GM21526 (cell line): ENCODE measurements at regions not wholly inside any gene's neighbourhood (a gene's known extent, or its start where the extent isn't known, plus 50 kb on each side); places are given as distances from the start of the nearest gene placed in this dataset.

ENCODE experiments used
- ATAC-seq: cut with Tn5 transposase; IDR thresholded peaks from one replicate; pipeline ENCODE4 v1.9.1; 2021; ENCODE audit warnings: moderate library complexity; ENCODE audit not compliant: unreplicated experiment, low FRiP score

DNA sequence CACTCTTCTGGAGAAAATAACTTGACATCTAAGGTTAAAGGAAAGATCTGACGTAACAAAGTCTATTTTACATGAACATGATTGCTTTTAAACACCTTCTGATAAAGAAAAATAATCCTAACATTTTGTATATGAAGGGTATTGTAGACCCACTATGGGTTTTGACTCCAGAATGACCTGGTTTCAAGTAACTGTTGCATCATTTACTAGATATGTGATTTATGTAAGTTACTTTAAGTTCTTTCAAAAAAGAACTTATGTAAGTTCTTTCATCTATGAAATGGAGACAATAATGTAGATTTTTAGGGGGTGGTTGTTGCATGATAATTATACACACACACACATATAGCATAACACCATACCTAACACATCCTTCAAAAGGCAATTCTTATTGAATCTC, 147.6 kb upstream of the MIR17HG start:
- no peak for ATAC-seq

DNA sequence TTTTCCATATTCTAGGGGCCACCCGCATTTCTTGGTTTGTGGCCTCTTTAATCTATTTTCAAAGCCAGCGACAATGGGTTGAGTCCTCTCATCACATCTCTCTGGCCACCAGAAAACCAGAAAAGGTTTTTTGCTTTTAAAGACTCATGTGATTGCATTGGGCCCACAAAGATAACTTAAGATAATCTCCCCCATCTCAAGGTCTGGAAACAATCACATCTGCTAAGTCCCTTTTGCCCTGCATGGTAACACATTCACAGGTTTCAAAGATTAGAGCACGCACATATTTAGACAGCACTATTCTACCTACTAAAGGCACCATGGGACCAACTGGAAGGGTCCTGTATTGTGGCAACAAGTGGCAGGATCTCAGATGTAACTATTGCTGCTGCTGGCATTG, 147.0 kb upstream of the MIR17HG start:
- ATAC-seq = no peak

DNA sequence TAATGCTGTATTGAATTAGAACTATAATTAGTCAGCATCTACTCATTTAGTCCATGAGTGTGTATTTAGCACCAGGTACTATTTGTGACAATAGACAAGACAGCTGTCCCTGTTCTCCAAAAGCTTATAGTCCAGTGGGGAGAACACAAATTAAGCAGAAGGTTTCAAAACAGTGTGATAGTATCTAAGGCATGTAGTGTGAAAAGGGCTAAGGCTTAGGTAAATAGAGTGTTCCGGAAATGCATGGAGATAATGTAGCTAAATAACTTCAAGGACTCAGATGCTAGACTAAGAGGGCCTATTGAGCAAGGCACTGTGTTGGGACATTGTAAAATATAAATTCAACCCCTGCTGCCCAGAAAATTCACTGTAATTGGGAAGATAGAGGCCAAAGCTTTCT, 144.1 kb upstream of the MIR17HG start:
- no peak for ATAC-seq

DNA sequence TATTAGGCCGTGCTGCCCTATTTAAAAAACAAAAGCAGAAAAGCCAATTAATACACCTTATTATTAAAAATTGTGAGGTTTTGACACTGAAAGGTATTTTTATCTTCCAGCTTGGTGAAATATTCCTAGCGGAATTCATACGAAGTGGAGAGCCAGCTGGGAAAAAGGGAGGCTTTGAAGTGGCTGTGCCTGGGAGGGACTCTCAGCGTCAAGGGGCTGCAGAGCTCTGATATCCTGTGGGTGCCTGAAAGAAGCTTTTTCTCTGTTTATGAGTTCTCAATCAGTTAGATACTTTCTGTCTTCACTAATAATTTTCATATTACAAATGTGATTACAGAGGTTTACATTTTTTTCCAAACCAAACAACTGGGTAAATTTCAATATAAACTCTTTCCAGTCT, 140.2 kb upstream of the MIR17HG start:
- ATAC-seq = no peak

DNA sequence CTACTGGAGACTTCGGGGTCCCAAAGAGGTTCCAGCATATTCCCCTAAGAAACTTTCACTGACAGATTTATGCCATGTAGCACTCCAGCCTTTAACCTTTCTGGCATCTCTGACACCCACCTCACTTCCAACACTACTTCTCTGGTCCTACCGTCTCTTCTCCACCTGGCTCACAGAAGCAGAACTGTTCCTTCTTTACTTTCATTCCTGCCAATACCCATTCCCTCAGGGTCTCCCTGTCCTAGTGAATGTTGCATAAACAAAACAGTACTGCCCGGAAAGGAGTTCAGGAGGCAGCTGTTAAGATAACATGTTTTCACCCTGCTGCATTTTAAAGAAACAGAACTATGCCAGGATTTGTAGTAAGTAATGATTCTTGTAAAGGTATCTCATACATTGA, 136.0 kb upstream of the MIR17HG start:
- no peak for ATAC-seq

DNA sequence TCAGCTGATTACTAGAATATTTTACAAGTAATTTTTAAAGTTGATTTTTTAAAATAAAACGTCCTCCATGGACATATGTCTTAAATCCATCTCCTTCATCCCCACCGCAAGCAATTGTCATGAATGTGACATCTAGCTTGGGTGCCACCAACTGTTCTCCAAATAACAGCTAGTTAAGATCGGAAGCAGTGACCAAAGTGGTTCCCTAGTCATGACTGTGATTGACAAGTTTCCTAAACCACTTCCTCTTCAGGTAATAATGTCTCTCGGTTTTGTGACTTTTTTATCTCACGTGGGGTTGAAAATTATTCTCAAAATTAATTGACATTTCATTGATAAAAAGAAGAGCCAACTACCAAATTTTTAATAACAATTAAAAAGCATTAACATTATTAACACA, 135.3 kb upstream of the MIR17HG start:
- no peak for ATAC-seq

DNA sequence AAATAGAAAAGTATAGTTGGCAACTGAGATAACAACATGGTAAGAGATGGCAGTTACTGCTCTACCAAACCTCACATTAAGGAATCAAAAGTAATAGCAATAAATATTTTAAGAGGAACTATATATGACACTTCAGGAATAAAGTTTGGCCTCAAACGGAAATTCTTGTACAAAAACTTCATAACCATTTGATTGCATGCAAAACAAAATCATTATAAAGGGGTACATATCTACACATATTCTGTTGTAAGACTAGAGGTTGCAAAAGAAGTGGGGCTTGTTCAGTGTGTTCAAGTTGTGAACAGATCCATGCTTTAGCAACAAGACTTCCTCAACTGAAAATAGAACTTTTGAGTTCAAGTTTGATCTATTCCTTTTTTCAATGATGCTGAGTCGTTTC, 133.5 kb upstream of the MIR17HG start:
- ATAC-seq = no peak

DNA sequence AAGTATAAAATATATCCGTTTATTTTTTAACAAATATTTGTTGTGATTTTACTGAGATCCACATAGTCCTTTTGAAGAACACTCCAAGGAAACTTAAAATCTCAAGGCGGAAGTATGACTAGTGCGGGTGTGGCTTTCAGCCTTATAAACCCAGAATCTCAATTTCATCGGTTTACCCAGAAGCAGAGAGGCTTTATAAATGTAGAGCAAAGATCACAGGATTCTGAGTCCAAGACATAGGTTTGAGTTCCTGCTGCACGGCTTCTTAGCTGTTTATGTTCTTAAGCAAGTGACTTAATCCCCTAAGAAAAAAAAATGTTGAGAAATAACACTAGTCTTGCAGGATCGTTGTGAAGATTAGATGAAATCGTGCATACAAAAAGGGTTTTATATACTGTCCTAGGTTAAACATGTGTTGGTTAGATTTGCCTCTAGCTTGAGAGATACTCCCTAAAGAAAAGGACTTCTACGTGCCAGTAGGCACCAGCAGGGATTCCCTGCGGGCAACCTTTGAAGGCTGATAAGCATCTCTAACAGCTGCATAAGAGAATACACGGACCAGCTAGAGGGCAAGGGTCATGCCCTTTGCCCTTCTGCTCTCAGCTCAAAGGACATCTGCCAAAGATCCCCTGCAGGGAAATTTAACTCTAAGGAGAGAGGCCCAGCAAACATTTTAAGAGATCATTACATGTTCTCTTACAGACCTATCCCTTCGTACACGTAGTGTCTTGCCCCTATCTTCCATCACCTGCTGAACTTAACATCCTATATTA, 130.4 kb upstream of the MIR17HG start:
- no peak for ATAC-seq

DNA sequence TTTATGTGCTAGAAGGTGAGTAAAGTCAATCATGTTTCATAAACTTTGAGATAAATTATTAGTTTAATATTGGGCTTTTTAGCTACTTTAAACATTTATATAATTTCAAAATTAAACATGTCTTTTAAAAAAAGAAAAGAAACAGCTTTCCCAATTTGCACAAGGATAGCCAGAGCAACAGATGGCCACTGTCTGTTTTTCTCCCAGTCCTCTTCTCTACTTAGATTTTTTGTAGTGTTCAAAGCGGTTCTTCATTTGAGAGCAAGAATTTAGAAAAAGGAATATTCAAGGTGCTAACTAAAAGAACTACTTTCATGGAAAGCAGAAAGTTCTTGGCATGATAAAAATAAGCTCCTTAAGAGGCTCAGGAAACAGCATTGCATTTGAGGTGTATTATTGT, 128.3 kb upstream of the MIR17HG start:
- no peak for ATAC-seq

DNA sequence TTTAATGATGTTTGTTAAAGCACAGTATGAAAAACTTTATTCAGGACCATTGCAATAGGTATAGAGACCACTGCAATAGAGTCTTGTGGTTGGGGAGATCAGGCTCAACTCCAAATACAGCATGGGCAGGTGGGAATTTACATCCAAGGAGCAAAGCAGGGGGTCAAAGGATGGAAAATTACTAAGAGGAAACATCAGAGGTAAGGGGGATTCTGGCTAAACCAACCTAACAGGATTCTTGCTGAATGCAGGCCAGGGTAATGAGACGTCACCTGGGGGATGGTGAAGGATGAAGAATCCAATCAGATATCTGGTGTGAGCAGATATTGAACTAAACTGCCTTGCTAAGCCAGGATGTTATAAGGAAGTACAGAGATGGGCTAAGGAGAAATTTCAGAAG, 126.6 kb upstream of the MIR17HG start:
- no peak for ATAC-seq

DNA sequence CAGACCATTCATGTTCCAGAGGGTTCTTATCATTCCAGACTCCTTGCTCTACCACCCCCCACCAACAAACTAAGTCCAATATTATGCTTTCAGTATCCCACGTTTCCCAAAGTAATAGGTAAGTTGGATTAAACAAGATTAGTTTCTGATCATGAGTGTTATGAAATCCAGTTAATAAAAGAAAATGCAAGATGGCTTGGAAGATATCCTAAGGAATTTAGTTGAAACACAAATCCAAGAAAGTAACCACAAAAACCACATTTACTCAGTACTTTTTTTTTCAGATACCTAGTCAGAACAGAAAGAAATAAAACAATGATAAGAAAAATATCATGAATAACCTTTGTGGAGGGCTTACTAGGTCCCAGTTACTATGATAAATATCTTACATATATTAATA, 119.4 kb upstream of the MIR17HG start:
- ATAC-seq = no peak

DNA sequence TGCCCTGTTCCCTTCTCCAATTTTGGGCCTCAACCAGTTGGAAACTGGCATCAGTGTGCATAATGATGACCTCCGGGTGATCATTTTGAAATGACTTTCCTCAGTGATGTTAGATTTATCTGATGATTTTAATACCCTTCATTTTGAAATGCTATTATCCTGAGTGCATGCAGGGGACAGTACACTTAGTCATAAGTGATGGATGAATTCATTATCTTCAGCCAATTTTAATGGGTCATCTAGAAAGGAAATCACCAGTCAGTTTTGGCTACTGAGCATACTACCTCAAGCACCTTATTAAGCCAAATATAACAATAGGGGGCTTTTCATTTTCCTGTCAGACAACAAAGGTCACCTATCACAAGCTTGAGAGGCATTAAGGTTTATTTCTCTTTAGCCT, 118.5 kb upstream of the MIR17HG start:
- ATAC-seq = no peak

DNA sequence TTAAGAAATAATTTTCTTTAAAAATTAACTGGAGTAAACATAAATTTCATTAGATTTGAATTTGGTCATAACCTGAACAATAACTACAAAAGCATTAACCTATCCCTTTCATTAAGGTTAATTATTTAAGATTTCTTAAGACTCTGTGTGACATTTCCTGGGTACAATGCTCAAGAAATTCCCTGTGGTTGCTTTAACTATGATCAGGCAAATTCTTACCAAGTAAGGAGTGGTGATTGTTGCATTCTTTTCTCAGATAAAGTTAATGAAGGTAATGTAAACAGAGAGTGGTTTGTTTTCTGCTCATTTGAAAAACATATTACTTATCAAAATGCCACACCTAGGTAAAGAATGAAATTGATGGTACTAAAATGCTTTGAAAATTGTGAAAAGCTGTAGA, 114.8 kb upstream of the MIR17HG start:
- ATAC-seq = no peak

DNA sequence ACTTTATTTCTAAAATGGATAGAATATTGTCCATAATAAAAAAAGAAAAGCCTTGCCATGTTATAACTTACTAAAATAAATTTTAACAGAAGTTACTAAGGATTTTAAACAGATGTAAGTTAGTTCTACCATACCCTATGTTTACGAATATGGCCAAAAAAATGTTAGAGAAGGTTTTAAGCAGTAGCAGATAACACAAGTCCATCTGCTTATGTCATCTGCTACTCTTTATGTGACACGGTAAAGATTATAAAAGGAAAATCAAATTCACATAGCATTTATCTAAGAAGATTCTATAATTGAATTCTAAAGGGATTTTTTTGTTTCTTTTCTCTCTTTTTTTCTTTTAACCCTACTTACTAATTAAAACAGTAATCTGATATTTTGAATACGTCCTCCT, 114.2 kb upstream of the MIR17HG start:
- no peak for ATAC-seq

DNA sequence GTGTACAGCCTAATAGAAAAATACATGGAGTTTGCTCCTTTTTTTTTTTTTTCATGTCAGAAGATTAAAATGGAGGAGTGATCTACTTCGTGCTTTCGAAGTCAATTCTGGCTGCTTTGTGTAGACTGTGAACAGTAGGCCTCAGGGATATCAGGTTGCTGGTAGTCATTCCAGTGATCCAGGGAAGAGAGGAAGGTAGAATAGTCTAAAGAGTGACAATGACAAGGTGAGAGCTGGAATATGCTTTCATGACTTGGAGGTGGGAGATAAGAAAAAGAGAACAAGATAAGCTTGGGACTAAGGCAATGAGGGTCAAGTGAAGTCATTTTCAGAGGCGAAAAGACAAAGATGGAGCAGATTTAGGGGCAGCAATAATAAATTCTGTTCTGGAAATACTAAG, 111.3 kb upstream of the MIR17HG start:
- no peak for ATAC-seq

DNA sequence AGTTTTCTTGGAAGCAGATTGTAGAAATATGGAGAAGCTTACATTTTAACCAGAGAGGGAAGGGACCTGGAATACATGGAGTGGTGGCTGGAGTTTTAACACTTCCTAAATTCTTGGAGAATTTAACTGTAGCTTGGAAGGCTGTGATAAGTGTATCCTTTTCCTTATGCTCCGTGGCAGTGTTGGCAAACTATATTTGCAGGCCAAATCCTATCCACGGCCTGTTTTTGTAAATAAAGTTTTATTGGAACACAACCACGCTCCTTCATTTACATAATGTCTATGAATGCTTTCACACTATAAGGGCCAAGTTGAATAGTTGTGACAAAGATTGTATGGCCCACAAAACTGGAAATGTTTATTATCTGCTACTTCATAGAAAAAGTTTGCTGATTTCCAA, 110.6 kb upstream of the MIR17HG start:
- no peak for ATAC-seq

DNA sequence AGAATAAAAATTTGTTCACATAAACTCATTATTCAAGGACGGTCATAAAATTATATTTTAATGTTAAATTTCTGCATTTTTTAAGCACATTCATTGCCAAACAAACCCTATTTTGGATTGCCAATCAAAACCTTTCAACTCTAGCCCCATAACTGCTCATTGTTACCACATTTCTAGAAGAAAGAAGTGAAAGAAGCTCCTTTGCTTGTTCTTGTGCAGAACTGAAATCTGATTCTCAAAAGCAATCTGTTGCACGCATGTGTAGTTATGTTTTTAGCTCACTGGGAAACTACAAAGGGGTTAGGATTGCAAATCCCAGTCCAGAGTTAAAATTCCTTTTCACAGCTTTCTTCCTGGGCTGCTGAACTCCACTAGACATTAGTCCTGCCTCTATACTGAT, 109.5 kb upstream of the MIR17HG start:
- no peak for ATAC-seq

DNA sequence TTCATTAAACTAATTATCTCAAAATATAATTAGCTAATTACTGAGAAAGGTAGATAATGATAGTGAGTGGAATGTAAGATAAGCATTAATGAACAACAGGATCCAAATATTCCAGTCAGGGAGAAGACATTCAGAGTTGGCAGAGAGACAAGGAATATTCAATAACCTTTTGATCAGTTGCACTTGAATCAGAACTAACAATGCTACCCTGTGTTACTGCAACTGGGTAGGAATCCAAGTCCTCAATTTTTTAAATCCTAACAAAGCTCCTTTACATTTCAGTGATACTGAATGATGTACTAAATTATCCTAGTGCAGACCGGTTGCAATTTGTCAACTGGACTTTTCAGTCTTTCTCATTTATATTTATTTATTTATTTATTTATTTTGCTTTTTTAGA, 107.1 kb upstream of the MIR17HG start:
- ATAC-seq = no peak

DNA sequence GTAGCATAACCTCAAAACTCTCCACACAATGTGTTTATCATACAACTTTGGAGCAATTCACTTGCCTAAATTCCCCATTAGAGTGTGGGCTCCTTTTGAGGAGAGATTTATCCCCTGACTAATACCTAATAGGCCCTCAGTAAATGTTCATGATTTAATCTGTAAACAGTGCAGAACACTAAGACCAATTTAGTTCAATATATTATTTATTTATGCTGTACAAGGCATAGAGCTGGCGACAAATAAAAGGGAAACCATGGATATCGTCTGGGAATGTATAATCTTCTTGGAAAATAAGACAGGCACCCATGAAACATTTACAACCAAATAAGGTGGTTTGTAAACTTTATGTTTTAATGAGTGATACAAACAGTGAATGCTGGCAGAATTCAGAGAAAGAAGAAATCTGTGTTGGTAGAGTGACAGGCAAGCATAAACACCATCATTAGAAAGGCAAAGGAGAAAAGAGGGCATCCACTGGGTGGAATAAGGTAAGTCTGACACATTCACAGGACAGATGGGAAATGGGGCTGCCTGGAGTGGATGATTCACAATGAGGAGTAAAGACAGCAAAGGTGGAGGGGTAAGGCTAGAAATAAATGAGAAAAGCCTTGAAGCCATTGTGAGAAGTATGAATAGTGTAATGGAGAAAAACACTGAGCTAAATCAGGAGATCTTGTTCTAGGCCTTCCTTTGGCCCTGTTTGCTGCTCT, 106.1 kb upstream of the MIR17HG start:
- no peak for ATAC-seq

DNA sequence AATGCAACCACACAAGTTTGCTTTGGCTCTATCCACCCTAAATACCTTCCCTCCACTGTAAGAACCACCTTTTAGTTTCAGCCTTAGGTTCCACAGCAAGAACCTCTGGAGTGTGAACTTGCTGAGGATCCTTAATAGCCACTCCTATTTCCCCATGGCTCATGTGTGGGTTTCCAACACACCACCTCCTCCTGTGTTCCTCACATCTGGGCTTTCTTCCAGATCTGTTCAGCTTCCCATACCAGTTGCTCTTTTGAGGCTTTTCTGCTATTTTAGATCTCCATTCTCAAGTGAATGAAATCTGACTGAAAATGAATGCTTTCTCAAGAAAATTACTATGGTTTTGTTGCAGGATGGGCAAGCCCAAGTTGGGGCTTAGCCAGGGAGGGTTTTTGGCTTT, 104.8 kb upstream of the MIR17HG start:
- ATAC-seq = no peak

DNA sequence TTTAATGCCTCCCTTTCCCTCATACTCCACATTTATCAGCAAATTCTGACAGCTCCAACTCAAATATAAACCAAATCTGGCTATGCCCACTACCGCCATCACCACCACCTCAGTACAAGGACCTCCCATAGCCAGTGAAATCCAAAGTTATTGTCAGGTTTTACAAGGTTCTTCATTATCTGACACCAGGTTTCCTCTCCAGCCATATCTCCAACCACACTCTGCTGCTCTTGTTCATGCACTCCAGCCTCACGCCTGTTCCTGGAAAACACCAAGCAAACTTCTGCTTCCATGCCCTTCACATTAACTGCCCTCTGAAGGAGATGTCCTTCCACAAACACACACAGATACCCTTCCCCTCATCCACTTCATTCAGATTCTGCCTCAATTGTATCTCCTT, 102.2 kb upstream of the MIR17HG start:
- no peak for ATAC-seq

DNA sequence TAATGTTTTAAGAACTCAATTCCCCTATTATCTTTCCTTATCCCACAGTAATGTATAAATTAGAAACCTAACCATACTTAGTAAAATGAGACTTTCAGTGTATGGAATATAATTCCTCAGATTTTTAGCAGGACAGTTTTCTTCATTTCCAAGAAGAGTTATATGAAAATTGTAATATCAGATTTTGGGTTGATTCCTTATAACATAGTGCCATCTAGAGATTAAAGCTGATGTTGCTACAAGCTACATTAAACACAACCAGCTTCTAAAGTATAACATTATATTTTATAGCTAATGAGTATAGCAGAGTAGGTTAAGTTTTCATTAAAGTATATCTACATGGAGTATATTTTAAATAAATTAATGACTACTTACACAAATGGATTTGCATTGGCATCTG, 99.7 kb upstream of the MIR17HG start:
- no peak for ATAC-seq
